Endothelial cell of umbilical vein (primary cell): ENCODE measurements at regions not wholly inside any gene's neighbourhood (a gene's known extent, or its start where the extent isn't known, plus 50 kb on each side); places are given as distances from the start of the nearest gene placed in this dataset.

Experiments
- BruUV-seq: library from RNA; stranded (reverse); fragments of 400-500 nt; replicated peaks from 2 replicates; lab custom pipeline; 2021; lab: Mats Ljungman, UMichigan
- CTCF ChIA-PET: fragments of 300-600, 350-600 bp; sonication (Branson Sonifier 250); formaldehyde crosslinking; loops from one replicate; lab custom pipeline; 2021; ENCODE audit warnings: antibody characterized with exemption, inconsistent platforms; lab: Charles Lee
- POLR2A ChIA-PET: fragments of 300-600, 350-600 bp; sonication (Branson Sonifier 250); formaldehyde crosslinking; loops from one replicate; lab custom pipeline; 2021; ENCODE audit warnings: antibody characterized with exemption, inconsistent platforms; lab: Charles Lee
- DNase-seq: peaks from one replicate; pipeline ENCODE4 v3.0.0-alpha.2; 2011; ENCODE audit warnings: low read depth, low spot score
- FAIRE-seq: peaks from 2 replicates; lab custom pipeline; 2011; peaks lifted over from hg19 to GRCh38; lab: Jason Lieb, UNC
- H2AFZ ChIP-seq: 2 replicates; pipeline ENCODE4 v1.6.0; 2012; ENCODE audit warnings: low read depth, low read length, control low read depth, inconsistent platforms
- H3K27ac ChIP-seq: 2 replicates; pipeline ENCODE4 v1.5.1; 2011; ENCODE audit warnings: low read depth, mild to moderate bottlenecking, control low read depth, low read length, moderate library complexity; ENCODE audit not compliant: insufficient read depth
- H3K27me3 ChIP-seq, 2 experiments: 2 replicates each; pipeline versions ENCODE4 v1.6.0 to v1.6.1; 2011; ENCODE audit warnings: low read length in 2 of 2, mixed read lengths in 1 of 2; ENCODE audit not compliant: control insufficient read depth in 2 of 2, insufficient read depth in 2 of 2
- H3K36me3 ChIP-seq, 2 experiments: 2 replicates in 1 of 2; 3 replicates in 1 of 2; pipeline ENCODE4 v1.5.1; 2011; ENCODE audit warnings: low read length in 2 of 2, mild to moderate bottlenecking in 1 of 2, moderate library complexity in 1 of 2; ENCODE audit not compliant: control insufficient read depth in 2 of 2, insufficient read depth in 2 of 2; ENCODE audit errors: extremely low read depth in 1 of 2
- H3K4me1 ChIP-seq: 3 replicates; pipeline ENCODE4 v1.5.1; 2011; ENCODE audit warnings: mild to moderate bottlenecking, low read length; ENCODE audit not compliant: control insufficient read depth, insufficient read depth; ENCODE audit errors: extremely low read depth
- H3K4me2 ChIP-seq: 2 replicates; pipeline ENCODE4 v1.6.1; 2011; ENCODE audit warnings: low read length, control low read depth, mixed read lengths; ENCODE audit not compliant: insufficient read depth
- H3K4me3 ChIP-seq, 3 experiments: fragments of 200-600 bp in 1 of 3; sonication (generic), shearing (Covaris generic) in 1 of 3; replicated peaks in 1 of 3; 2 replicates each; pipeline ENCODE4 v1.5.1; 2011 to 2016; ENCODE audit warnings: control low read depth in 3 of 3, low read length in 3 of 3, mild to moderate bottlenecking in 2 of 3, inconsistent platforms in 1 of 3, low read depth in 1 of 3, moderate library complexity in 1 of 3; ENCODE audit not compliant: insufficient read depth in 1 of 3
- H3K79me2 ChIP-seq: 2 replicates; pipeline ENCODE4 v1.6.0; 2012; ENCODE audit warnings: low read length, inconsistent platforms; ENCODE audit not compliant: control insufficient read depth, insufficient read depth
- H3K9ac ChIP-seq: replicated peaks from 2 replicates; pipeline ENCODE3; 2011; ENCODE audit warnings: low read length, control low read depth; ENCODE audit not compliant: insufficient read depth; ENCODE audit errors: extremely low read depth
- H3K9me1 ChIP-seq: replicated peaks from 3 replicates; pipeline ENCODE4 v1.6.0; 2011; ENCODE audit warnings: mild to moderate bottlenecking, low read length; ENCODE audit not compliant: control insufficient read depth, insufficient read depth; ENCODE audit errors: extremely low read depth
- H3K9me3 ChIP-seq: replicated peaks from 2 replicates; pipeline ENCODE4 v1.5.1; 2012; ENCODE audit warnings: low read length, inconsistent platforms; ENCODE audit not compliant: control insufficient read depth, insufficient read depth
- H4K20me1 ChIP-seq: replicated peaks from 2 replicates; pipeline ENCODE3; 2011; ENCODE audit warnings: mild to moderate bottlenecking, low read length; ENCODE audit not compliant: control insufficient read depth, insufficient read depth; ENCODE audit errors: extremely low read depth
- CTCF ChIP-seq, 2 donors: IDR thresholded peaks; 1 replicate in 1 of 2; 2 replicates in 1 of 2; pipeline ENCODE4 v1.5.1; 2011; ENCODE audit warnings: low read length in 2 of 2, mild to moderate bottlenecking in 2 of 2, moderate library complexity in 2 of 2, control low read depth in 1 of 2, inconsistent platforms in 1 of 2, low read depth in 1 of 2; ENCODE audit not compliant: insufficient read depth in 1 of 2; ENCODE audit errors: extremely low read depth in 1 of 2
- EZH2 ChIP-seq: IDR thresholded peaks from 2 replicates; pipeline ENCODE4 v1.6.1; 2012; ENCODE audit warnings: borderline replicate concordance, low read depth, mild to moderate bottlenecking, moderate library complexity, low read length, inconsistent platforms; ENCODE audit not compliant: severe bottlenecking
- FOS ChIP-seq: IDR thresholded peaks from 2 replicates; pipeline ENCODE4 v1.6.1; 2011; ENCODE audit warnings: mild to moderate bottlenecking, low read length, moderate library complexity, borderline replicate concordance; ENCODE audit not compliant: insufficient read depth
- GATA2 ChIP-seq: IDR thresholded peaks from 2 replicates; pipeline ENCODE4 v1.7.0; 2011; ENCODE audit warnings: low read depth, mild to moderate bottlenecking, moderate library complexity, mixed read lengths, low read length; ENCODE audit not compliant: insufficient read length, insufficient read depth
- JUN ChIP-seq: IDR thresholded peaks from 2 replicates; pipeline ENCODE4 v1.6.1; 2011; ENCODE audit warnings: borderline replicate concordance, low read depth; ENCODE audit not compliant: insufficient read length, insufficient read depth
- MYC ChIP-seq: IDR thresholded peaks from one replicate; pipeline ENCODE4 v1.6.1; 2011; ENCODE audit warnings: mild to moderate bottlenecking, low read depth, low read length
- POLR2A ChIP-seq: IDR thresholded peaks from 2 replicates; pipeline ENCODE4 v1.6.1; 2012; ENCODE audit warnings: low read depth, mild to moderate bottlenecking, control low read depth, low read length
- POLR2AphosphoS5 ChIP-seq: IDR thresholded peaks from 2 replicates; pipeline ENCODE4 v1.6.1; 2012; ENCODE audit warnings: low read depth, mild to moderate bottlenecking, control low read depth, low read length, moderate library complexity; ENCODE audit not compliant: insufficient read depth
- dilution Hi-C: fragments of 300-500 bp; cut with MboI; formaldehyde crosslinking; loops from one replicate; pipeline ENCODE4 v1.15.0; 2019; ENCODE audit warnings: low sequenced_read_pairs; ENCODE audit not compliant: extremely low pct_ligation_motif_present
- intact Hi-C: fragments of 100-400 bp; cut with micrococcal nuclease; formaldehyde crosslinking; loops from one replicate; pipeline ENCODE4 v1.10.0; 2022
- TF ChIP-seq, protein P1 (sequence below): IDR thresholded peaks from 2 replicates; pipeline ENCODE4 v1.6.1; 2011; ENCODE audit not compliant: insufficient read depth, insufficient read length

GRCh38 chr2:9741110-9741509, 102.2 kb upstream of the TAF1B start:
- H3K27ac ChIP-seq = no peak overlapping the region
- no peaks in the 10 kb centered on the region for H3K79me2 ChIP-seq
- H3K27me3 ChIP-seq = peaks cover 4 to 6% of the 10 kb centered on the region in 2 experiments
- no peak overlapping the region for H3K9ac ChIP-seq
- TF ChIP-seq JUN = no peak
- no peak for TF ChIP-seq CTCF (IDR thresholded peaks at IDR 0.05; ENCODE audit: extremely low read depth in 1 of 2, insufficient read depth in 1 of 2, low read depth in 1 of 2, low read length in 2 of 2)
- TF ChIP-seq GATA2 = no peak
- TF ChIP-seq EZH2 = no peak
- no peak for TF ChIP-seq POLR2AphosphoS5
- no peak for TF ChIP-seq MYC
- TF ChIP-seq FOS = no peak
- TF ChIP-seq, protein P1, sequence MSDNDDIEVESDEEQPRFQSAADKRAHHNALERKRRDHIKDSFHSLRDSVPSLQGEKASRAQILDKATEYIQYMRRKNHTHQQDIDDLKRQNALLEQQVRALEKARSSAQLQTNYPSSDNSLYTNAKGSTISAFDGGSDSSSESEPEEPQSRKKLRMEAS = no peak
- TF ChIP-seq POLR2A = no peak
- intact Hi-C loops (no loop called here), dilution Hi-C loops (no loop called here)
- no peak overlapping the region for H3K4me2 ChIP-seq
- H2AFZ ChIP-seq = no peak overlapping the region
- no peaks in the 10 kb centered on the region for H3K9me1 ChIP-seq
- no peaks in the 10 kb centered on the region for H3K9me3 ChIP-seq
- no peak overlapping the region for H3K4me3 ChIP-seq
- no peaks in the 10 kb centered on the region for H4K20me1 ChIP-seq
- CTCF ChIA-PET = no interaction called here
- FAIRE-seq = no peak
- POLR2A ChIA-PET = no interaction called here
- BruUV-seq = no TSS peak
- DNase-seq = no peak
- H3K36me3 ChIP-seq = no peaks in the 10 kb centered on the region
- peaks cover 2% of the 10 kb centered on the region for H3K4me1 ChIP-seq
